GM19099 (cell line): ENCODE measurements at regions not wholly inside any gene's neighbourhood (a gene's known extent, or its start where the extent isn't known, plus 50 kb on each side); places are given as distances from the start of the nearest gene placed in this dataset.

Experiments used
- POLR2A ChIP-seq: IDR thresholded peaks from 3 replicates; pipeline ENCODE4 v1.6.1; 2011; ENCODE audit warnings: low read depth; ENCODE audit not compliant: insufficient read length; ENCODE audit errors: extremely low read depth

GRCh38 chr7:130896898-130897514 is 163.0 kb upstream of the KLF14 start:
- no peak for TF ChIP-seq POLR2A

- TF ChIP-seq POLR2A: peak; percentile 18
Observed at GRCh38 chr7:130897515-130898419, 163.8 kb upstream of the KLF14 start.

- TF ChIP-seq POLR2A: no peak
Observed at GRCh38 chr7:130899071-130899560, 165.1 kb upstream of the KLF14 start.

GRCh38 chr7:130899638-130900401 is 165.8 kb upstream of the KLF14 start:
- no peak for TF ChIP-seq POLR2A

DNA sequence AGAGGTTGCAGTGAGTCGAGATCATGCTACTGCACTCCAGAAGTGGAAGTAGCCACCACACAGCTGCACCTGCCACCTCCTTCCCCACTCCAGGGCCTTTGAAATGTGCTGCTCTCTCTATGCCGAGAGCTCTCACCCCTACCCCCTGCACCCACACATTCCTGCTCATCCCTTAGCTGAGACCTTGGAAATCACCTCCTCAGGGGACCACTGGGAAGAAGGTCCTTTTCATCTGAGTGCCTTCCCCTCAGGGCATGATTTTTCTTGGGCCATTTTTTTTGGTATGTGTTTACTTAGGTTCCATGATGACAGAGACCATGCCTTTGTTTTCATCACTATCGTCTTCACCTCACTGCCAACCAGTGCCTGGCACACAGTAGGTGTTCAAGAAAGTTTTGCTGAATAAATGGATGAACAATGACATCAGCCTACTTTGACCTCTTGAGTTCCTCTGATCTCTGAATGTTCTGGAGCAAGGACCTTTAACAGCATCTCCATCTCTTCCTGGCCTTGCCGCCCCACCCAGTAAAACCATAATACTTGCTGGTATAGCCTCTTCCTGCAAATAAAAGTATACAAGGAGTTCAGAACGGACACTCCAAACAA is 166.6 kb upstream of the KLF14 start:
- no peak for TF ChIP-seq POLR2A

DNA sequence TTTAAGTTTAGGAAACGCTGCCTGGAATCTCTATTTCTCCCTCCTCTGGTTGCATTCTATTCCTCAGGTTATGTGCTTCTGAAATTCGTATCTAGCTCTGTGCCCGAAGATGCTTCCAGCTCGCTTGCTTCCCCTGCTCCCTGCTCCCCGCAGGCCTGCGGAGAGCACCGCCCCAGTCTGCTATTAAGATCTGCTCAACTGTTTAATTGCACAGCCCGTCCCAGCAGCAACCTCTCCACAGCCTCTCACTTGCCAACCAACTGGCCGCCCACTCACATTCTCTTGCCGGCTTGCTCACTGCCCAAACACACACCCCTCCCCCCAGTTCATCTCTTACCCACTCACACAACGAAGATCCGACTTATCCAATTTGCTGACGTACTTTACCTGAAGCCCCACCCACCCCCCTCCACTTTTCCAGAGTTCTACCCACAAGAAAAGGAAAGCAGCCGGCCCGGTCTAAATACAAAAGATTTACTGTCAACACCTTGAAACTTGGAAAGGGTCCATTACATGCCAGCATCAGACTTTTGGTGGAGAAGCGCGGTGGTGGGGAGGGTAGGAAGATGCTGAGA is 167.3 kb upstream of the KLF14 start:
- TF ChIP-seq POLR2A: no peak

DNA sequence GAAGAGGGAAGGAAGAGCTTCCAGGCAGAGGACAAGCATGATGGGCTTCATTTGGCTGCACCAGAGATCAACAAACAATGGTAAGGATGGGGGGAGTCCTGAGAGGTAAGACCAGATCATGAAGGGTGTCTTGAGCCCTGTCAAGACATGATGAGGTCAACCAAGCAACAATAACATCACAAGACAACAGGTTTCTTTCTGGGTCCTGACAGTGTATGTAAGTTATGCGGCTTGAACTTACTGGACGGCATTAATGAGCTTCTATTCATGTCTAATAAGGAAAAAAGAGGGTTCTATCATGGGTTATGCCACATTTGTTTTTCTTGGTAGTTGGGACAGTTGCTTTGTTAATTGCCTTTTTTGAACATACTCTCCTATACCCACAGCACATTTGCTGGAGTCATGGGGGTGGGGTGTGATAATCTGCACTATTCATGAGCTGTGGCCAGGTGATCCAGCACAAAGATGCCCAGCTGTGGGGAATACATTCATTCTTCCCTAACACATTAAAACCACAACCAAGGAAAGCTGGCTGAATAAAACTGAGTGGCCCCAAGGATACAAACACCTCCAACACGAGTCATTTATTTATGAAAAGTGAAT is 168.8 kb upstream of the KLF14 start:
- TF ChIP-seq POLR2A: no peak

GRCh38 chr7:130903358-130903974 is 169.5 kb upstream of the KLF14 start:
- TF ChIP-seq POLR2A: no peak

DNA sequence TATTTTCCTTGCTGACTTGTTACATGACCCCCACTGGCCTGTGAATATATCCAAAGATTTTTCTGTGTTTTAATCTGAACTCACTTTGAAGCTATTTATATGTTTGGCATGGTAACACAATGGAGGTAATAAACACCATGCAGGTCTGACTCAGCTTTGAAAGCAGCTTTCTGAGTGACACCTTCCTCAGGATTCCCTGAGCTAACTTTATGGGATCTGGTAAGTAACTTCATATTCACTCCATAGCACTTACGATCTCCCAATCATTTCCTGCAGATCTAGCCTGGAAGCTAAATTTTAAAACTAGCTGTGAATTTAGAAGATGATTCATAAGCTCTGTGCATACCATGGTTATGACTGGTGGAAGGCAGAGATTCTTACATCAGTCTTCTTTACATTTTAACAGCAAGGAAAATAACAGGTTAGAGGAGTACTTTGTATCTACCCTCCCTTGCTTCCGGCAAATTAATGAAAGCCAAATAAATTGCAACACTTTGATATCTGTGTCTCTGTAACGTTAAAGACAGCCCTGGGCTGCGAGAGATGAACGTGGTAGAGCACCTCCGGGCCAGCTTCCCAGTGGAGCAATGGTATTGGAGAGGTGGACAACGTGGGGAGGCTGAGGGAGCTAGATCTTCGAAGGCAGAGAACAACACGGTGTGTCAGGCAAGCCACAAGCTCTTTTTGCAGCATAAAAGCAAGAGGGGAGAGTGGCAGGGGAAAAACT is 170.2 kb upstream of the KLF14 start:
- no peak for TF ChIP-seq POLR2A

- no peak for TF ChIP-seq POLR2A
Observed at GRCh38 chr7:130904792-130905191, 170.8 kb upstream of the KLF14 start.

- TF ChIP-seq POLR2A: no peak
Observed at GRCh38 chr7:130906575-130906974, 172.6 kb upstream of the KLF14 start.

DNA sequence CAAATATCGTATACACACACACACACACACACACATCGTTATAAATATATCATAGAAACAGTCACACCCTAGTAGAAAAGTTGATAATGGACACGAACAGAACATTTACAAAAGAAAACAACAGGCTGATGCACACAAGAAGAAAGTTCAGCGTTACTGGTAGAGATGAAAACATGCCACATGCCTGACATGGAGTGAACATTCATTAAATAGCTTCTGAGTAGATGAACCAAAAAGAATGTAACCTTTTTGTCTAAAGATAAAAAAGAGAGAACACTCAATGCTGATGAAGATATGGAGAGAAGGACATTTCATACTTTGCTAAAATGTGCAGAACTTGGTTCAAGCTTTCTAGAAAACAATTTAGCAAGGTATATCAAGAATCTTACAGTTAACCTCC is 173.4 kb upstream of the KLF14 start:
- TF ChIP-seq POLR2A: no peak
